ENCODE measurements at regions not wholly inside any gene's neighbourhood (a gene's known extent, or its start where the extent isn't known, plus 50 kb on each side); places are given as distances from the start of the nearest gene placed in this dataset.

GRCh38 chrX:115504167-115504566 is 56.8 kb upstream of the PLS3 start:
- TF ChIP-seq POLR2AphosphoS5 (IDR thresholded peaks at IDR 0.05): no peak
- no peak for TF ChIP-seq CTCF (IDR thresholded peaks at IDR 0.05)
- no peak for TF ChIP-seq POLR2A (IDR thresholded peaks at IDR 0.05)
- TF ChIP-seq EP300 (IDR thresholded peaks at IDR 0.05): no peak
- DNase-seq: no peak

More at GRCh38 chrX:115504167-115504566, 56.8 kb upstream of the PLS3 start:
- WGBS, 2 donors: 79 to 82% methylated on average over 3 of the region's 3 CpGs
- no peaks in the 10 kb centered on the region for H3K27me3 ChIP-seq
- H3K36me3 ChIP-seq: no peaks in the 10 kb centered on the region
- intact Hi-C loops (cut with DNase I): no loop called here
- no peak overlapping the region for H3K4me3 ChIP-seq
- no peaks in the 10 kb centered on the region for H3K4me1 ChIP-seq
- no peak overlapping the region for H3K27ac ChIP-seq
- H3K9me3 ChIP-seq: no peaks in the 10 kb centered on the region
